ENCODE measurements at regions not wholly inside any gene's neighbourhood (a gene's known extent, or its start where the extent isn't known, plus 50 kb on each side); places are given as distances from the start of the nearest gene placed in this dataset.

GRCh38 chr9:95738438-95738837 is 137.1 kb upstream of the ERCC6L2 start:
- TF ChIP-seq GATA3 (IDR thresholded peaks at IDR 0.05; ENCODE audit: low read depth, low read length) (no peak), GATA2 (IDR thresholded peaks at IDR 0.05; ENCODE audit: low read depth, low read length) (no peak)

- no peak for TF ChIP-seq GATA2 (IDR thresholded peaks at IDR 0.05; ENCODE audit: low read depth, low read length)
- TF ChIP-seq GATA3 (IDR thresholded peaks at IDR 0.05; ENCODE audit: low read depth, low read length), result no peak
Observed at GRCh38 chr9:95736891-95737522, 138.5 kb upstream of the ERCC6L2 start.

GRCh38 chr9:95736370-95736769 is 139.1 kb upstream of the ERCC6L2 start:
- no peak for TF ChIP-seq GATA3 (IDR thresholded peaks at IDR 0.05; ENCODE audit: low read depth, low read length)
- TF ChIP-seq GATA2 (IDR thresholded peaks at IDR 0.05; ENCODE audit: low read depth, low read length), result no peak

- TF ChIP-seq GATA2 (IDR thresholded peaks at IDR 0.05; ENCODE audit: low read depth, low read length) (no peak), GATA3 (IDR thresholded peaks at IDR 0.05; ENCODE audit: low read depth, low read length) (no peak)
Observed at GRCh38 chr9:95735701-95736100, 139.8 kb upstream of the ERCC6L2 start.

- TF ChIP-seq GATA3 (IDR thresholded peaks at IDR 0.05; ENCODE audit: low read depth, low read length) (no peak), GATA2 (IDR thresholded peaks at IDR 0.05; ENCODE audit: low read depth, low read length) (peak; percentile 40)
Observed at GRCh38 chr9:95733741-95734666, 141.5 kb upstream of the ERCC6L2 start.

GRCh38 chr9:95732802-95733688 is 142.4 kb upstream of the ERCC6L2 start:
- TF ChIP-seq GATA2 (IDR thresholded peaks at IDR 0.05; ENCODE audit: low read depth, low read length) (no peak), GATA3 (IDR thresholded peaks at IDR 0.05; ENCODE audit: low read depth, low read length) (no peak)

- TF ChIP-seq GATA2 (IDR thresholded peaks at IDR 0.05; ENCODE audit: low read depth, low read length) (no peak), GATA3 (IDR thresholded peaks at IDR 0.05; ENCODE audit: low read depth, low read length) (no peak)
Observed at GRCh38 chr9:95731876-95732275, 143.6 kb upstream of the ERCC6L2 start.

GRCh38 chr9:95729669-95730368 is 145.7 kb upstream of the ERCC6L2 start:
- TF ChIP-seq GATA2 (IDR thresholded peaks at IDR 0.05; ENCODE audit: low read depth, low read length) (no peak), GATA3 (IDR thresholded peaks at IDR 0.05; ENCODE audit: low read depth, low read length) (no peak)

- TF ChIP-seq GATA3 (IDR thresholded peaks at IDR 0.05; ENCODE audit: low read depth, low read length), result no peak
- TF ChIP-seq GATA2 (IDR thresholded peaks at IDR 0.05; ENCODE audit: low read depth, low read length), result no peak
Observed at GRCh38 chr9:95729046-95729445, 146.4 kb upstream of the ERCC6L2 start.

- TF ChIP-seq GATA2 (IDR thresholded peaks at IDR 0.05; ENCODE audit: low read depth, low read length) (no peak), GATA3 (IDR thresholded peaks at IDR 0.05; ENCODE audit: low read depth, low read length) (no peak)
Observed at GRCh38 chr9:95727947-95728520, 147.5 kb upstream of the ERCC6L2 start.

- TF ChIP-seq GATA3 (IDR thresholded peaks at IDR 0.05; ENCODE audit: low read depth, low read length) (no peak), GATA2 (IDR thresholded peaks at IDR 0.05; ENCODE audit: low read depth, low read length) (no peak)
Observed at GRCh38 chr9:95726756-95727155, 148.7 kb upstream of the ERCC6L2 start.

- no peak for TF ChIP-seq GATA3 (IDR thresholded peaks at IDR 0.05; ENCODE audit: low read depth, low read length)
- no peak for TF ChIP-seq GATA2 (IDR thresholded peaks at IDR 0.05; ENCODE audit: low read depth, low read length)
Observed at GRCh38 chr9:95725045-95725444, 150.4 kb upstream of the ERCC6L2 start.

Data from SH-SY5Y (cell line).